GM19467 (cell line): ENCODE measurements at regions not wholly inside any gene's neighbourhood (a gene's known extent, or its start where the extent isn't known, plus 50 kb on each side); places are given as distances from the start of the nearest gene placed in this dataset.

ENCODE experiments used
- ATAC-seq: cut with Tn5 transposase; IDR thresholded peaks from one replicate; pipeline ENCODE4 v1.9.1; 2021; ENCODE audit warnings: mild to moderate bottlenecking, moderate library complexity; ENCODE audit not compliant: unreplicated experiment

DNA sequence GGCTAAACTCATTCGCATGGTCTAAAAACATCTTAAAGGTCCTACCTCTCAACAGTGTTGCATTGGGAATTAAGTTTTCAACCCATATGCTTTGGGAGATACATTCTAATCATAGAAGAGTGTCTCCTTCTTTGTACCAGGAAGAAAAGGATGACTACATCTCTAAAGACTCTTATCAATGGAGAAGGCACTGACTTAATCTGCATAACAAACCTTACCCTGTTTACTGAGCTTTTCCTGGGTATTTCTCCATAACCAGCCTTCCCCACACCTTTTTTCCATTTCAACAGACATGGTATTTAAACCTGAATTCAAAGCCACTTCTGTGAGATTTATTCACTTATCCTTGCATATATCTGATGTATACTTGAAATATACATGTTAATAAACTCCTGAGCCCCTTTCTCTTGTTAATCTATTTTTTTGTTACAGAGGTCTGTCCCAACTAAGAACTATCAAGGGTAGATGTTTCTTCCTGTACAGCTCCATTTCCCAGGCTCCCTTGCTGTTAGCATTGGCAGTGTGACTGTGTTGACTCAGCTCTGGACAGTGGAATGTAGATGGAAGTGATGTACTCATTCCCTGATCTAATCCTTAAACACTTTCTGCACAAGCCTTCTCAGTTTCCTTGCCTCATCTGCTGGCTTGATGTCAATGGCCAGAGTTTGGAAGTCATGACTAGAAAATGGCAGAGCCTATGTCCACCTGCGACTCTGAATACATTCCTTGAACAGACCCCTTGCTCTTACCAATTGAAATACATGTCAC lies 148.9 kb upstream of the CPEB2 start:
- no peak for ATAC-seq

GRCh38 chr4:14855719-14856061 lies 146.6 kb upstream of the CPEB2 start:
- ATAC-seq = no peak

- peak; percentile 98 for ATAC-seq
These were observed 146.0 kb upstream of the CPEB2 start for GRCh38 chr4:14856062-14856933.

DNA sequence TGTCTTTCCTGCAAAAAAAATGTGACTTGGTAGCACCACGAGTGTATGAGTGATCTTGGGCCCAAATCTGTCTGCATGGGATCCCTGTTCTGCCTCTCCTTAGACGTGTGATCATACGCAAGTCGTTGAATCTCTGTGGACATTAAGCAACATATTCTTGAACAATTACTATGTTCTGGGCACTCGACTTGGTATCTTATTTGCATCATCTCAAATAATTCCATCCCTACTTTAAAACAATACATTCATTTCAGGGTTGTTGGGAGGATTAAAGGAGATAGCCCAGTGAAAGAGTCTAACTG lies 145.4 kb upstream of the CPEB2 start:
- ATAC-seq = no peak

DNA sequence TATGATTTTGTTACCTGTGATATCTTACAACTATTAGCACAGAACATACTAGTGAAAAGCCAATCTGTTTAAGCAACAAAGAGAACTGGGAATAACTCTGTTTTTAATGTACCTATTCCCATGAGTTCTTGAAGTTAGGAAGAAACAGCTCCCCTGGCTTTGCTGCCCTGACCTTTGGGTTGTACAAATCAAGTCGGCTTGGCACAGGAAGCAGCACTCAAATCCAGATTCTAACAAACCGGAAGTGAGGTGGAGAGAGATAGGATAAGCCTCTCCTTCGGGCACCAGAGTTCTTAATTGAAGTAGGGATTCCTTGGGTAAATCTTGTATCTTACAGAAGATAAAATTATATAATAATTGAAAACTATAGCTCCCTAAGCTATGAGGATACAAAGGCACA lies 144.8 kb upstream of the CPEB2 start:
- no peak for ATAC-seq

DNA sequence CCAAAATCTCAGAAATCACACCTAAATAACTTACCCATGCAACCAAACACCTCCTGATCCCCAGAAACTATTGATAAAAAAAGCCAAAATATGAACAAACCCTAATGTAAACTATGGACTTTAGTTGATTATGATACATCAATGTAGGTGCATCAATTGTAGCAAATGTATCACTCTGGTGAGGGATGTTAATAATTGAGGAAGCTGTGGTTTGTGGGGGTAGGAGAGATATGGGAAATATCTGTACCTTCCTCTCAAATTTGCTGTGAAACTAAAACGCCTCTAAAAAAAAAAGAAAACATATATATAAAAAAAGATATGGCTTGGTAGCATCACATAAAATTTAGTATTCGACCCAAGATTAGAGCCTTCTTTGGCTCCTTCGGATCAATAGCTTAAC lies 144.3 kb upstream of the CPEB2 start:
- no peak for ATAC-seq

DNA sequence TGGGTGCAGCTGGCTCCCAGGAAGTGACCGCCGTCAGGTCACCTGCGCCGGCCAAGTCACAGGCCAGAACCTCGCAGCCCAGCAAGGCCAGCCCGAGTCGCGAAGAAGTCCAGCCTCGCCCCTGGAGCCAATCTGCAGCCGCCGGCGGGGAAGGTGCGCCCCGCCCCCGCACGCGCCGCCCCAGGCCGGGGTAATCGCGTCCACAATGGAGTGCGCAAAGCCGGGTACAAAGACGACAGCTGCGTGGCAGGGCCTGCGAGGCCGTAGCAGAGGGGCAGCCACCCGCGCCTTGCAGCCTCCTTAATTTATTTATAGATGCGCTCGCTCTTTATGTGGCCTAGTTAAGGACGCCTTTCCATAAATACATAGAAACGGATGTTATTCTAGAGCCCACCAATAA lies 139.4 kb upstream of the CPEB2 start:
- no peak for ATAC-seq

DNA sequence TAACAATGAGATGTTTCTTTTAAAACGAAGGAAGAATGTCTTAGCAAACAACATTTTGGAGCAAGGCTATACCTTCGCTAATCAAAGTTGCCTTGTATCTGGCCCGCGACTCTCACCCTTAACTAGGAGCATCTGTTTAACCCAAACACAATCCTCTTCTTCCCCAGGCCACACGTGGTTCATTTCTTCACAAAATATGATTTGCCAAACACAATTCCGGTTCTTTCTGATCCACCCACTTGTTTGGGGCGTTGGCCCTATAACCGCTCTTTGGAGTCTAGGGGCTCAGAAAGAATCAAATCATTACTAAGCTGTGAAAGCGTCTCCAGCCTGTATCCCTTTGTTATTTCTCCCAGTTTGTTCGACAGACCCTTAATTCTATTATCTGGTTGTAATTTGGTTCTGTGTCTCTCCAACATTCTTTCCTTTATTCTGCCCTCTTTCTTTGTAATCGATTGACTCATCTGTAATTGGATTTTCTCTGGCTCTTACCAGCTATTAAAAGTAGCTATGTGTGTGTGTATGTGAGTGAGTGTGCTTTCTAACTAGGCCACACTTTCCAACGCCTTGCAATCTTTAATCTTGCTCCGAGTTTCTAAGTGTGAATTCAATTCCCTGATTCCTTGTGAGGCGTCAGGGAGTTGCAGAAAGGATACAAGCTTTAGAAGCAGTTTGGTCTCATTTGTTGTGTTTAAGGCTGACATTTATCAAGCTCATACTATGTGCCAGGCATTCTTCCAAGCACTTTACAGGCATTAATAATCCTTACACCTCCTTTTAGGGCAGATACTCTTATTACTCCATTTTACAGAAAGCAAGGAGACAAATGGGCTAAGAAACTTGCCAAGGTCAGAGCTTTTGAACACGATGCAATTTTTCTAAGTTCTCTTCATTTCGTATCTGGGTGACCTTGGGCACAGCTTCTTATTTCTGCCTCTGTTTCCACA lies 138.6 kb upstream of the CPEB2 start:
- no peak for ATAC-seq

DNA sequence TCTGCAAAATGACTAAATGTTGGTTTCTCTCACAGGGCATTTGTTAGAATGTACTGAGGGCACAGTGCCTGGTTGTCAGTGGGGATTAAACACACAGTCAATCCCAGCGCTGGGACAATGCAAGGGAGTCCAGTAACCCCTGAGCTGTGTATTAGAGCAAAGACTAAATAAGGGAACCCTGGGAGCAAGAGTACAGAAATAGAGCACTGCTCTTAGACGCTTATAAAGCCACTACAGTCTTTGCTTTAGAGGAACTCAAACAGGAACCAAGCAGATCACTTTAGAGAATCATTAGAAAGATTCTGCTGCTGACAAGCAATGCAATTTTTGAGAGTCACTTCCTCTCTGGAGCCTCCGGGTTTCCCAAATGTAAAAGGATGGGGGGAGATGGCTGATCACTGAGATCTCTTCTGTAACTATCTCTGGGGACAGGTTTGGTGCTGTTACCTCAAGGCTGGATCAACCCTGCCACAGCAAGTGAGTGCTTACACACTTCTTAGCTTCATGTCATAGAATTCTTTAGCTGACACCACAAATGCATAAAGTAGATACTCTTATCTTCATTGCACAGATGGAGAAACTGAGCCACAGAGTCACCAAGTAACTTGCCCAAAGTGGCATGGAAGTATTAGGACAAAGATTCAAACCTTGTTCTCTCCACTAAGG lies 137.8 kb upstream of the CPEB2 start:
- ATAC-seq = no peak

GRCh38 chr4:14865031-14865366 lies 137.3 kb upstream of the CPEB2 start:
- ATAC-seq = no peak

DNA sequence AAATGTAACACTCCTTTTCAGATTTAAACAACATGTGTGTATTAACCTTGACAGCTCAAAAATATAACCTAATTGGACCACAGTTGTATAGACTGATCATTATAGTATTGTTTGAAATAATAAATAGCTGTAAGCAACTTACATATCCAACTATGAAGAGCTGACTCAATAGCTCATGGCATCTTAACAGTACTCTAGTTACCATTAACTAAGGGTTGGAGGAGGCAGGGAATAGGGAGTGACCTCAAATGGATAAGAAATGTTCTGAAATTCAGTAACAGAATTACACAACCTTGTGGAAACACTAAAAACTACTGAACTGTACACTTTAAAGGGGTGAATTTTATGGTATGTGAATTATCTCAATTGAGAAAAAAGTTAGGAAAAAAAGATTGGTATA lies 136.5 kb upstream of the CPEB2 start:
- ATAC-seq = no peak

GRCh38 chr4:14867847-14868246 lies 134.4 kb upstream of the CPEB2 start:
- ATAC-seq = no peak

DNA sequence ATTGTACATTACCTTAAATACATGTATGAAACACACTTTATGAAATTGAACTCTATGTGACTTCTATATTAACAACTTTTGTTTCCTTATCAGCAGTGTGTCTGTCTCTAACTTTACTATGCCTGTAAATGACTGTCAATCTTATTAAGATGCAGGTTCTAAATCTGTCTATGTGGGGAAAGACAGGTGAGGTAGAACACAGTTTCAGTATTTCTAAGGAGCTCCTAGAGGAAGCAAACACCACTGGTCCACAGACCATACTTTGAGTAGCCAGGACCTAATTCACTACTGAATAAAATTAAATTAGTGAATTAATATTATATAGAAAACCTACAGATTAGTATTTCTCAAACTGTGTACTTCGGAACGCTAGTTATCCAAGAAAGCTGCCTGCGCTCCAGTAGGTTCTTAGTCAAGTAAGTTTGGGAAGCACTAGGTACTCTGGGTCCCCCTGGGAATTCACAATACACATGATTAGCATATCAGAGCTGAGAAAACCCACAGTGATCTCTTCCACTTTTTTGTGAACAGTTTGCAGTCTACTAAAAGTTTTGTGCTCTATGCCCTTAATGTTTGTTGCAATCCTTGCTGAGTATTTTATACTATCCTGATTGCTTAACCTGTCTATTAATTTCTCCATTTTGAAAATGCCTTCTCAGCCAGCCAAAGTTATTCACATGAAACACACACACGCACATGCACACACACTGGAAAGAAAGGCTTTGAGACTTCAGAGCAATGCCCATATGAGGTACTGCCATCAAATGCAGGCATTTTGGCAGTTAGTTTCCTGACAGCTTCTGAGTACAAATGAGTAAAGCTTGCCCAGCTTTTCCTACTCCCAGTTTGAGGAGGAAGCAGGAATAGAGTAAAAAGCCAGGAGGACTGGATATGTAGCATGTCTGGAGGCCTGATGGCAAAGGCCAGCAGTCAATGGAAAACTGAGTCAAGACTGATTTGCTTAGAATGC lies 133.6 kb upstream of the CPEB2 start:
- no peak for ATAC-seq

DNA sequence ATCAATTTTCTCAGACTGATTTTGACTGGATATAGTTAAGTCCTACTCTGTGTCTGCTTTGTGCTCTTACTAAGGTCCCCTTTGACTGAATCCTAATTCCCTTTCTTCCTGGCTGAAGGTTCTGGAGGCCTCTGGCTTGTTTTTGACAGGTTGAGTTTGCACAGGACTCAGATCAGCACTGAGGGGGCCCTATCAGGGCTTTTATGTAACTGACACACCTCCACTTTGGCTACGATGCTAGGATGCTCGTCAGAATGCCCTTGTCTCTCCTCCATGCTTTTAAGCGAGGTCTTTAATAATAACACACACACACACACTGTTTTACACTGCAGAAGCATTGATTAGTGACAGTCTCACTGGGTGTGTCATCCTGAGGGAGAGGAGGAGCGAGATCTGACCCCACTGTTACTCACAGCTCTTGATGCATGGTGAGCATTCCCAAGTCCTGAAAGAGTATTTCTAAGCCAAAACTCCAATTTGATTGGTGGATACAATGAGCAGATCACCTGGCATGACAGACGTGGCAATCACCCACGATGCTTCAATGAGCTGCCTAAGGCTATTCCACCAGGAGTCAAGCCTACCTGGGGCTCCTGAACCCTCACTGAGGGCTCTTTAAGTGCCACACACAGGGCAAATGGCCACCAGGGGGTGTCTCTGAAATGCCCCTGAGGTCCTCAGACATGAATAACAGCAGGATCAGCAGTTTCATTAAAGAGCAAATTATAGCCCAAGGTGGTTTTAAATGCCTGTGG lies 130.4 kb upstream of the CPEB2 start:
- no peak for ATAC-seq

- ATAC-seq = peak; percentile 51
These were observed 127.3 kb upstream of the CPEB2 start for GRCh38 chr4:14874990-14875389.

DNA sequence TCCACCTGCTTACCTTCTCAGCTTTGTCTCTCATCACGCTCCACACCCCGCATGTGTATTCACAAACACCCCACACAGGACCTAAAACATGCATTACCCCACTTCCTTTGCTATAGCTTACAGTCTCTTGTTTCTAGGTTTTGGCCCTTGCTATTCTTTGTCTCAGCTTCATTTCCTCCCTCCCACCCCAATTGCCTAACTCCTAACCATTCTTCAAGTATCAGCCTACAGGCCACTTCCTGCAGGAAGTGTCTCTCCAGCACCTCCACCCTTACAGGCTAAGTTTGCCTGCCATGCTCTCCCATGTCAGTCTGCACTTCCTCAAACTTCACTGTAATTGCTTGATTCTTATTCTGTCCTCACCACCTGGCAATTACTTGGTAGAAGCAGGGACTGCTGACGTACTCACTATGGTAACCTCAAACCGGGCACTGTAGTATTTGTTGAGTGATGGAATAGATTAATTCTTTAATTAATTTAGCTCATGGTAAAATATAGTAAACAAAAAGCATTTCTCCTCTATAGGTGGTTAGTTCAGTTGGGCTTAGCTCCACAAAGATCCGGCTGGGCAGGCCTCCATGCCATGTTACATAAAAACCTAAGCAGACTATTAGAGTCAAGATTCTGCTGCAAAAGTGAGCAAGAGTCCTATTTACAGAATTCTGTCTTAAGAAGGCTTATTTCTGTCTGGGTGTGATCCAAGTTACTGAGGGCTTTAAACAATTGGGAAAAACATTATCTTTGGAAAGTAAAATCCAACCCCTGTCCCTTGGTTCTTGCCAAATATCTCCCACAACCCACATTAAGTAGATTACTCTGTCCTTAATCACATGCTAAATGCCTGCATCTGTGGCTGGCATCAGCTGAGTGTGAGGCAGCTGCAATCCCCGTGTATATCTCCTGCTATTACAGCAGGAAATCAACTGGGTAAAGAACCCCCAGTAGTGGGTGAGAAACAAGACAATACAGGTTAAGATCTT lies 124.7 kb upstream of the CPEB2 start:
- peak; percentile 61 for ATAC-seq

- no peak for ATAC-seq
These were observed 123.6 kb upstream of the CPEB2 start for GRCh38 chr4:14878681-14879080.

DNA sequence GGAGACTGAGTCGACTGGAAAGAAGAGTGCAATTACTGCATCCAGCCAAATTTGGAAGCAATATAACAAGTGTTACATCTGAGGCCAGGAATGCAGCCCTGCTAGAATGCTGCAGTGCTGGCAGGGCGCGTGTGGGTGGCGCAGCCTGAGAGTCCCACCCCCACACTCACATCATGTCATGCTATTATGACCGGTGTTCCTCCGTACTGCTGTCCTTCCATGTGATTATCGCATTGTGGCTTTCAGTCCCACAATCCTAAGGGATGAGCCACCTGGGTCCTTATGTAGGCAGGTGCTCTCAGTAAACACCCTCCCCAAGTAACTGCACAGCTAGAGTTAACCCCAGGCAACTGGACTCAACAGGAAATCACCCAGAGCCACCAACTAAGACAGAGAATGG lies 122.6 kb upstream of the CPEB2 start:
- no peak for ATAC-seq
